ENCODE measurements at regions not wholly inside any gene's neighbourhood (a gene's known extent, or its start where the extent isn't known, plus 50 kb on each side); places are given as distances from the start of the nearest gene placed in this dataset.

GRCh38 chr18:68560128-68560527, 154.8 kb downstream of the TMX3 start:
- TF ChIP-seq, protein P1, sequence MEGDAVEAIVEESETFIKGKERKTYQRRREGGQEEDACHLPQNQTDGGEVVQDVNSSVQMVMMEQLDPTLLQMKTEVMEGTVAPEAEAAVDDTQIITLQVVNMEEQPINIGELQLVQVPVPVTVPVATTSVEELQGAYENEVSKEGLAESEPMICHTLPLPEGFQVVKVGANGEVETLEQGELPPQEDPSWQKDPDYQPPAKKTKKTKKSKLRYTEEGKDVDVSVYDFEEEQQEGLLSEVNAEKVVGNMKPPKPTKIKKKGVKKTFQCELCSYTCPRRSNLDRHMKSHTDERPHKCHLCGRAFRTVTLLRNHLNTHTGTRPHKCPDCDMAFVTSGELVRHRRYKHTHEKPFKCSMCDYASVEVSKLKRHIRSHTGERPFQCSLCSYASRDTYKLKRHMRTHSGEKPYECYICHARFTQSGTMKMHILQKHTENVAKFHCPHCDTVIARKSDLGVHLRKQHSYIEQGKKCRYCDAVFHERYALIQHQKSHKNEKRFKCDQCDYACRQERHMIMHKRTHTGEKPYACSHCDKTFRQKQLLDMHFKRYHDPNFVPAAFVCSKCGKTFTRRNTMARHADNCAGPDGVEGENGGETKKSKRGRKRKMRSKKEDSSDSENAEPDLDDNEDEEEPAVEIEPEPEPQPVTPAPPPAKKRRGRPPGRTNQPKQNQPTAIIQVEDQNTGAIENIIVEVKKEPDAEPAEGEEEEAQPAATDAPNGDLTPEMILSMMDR (IDR thresholded peaks at IDR 0.05) = no peak
- TF ChIP-seq POLR2A (IDR thresholded peaks at IDR 0.05) = no peak
- TF ChIP-seq EP300 (IDR thresholded peaks at IDR 0.05; ENCODE audit: low read depth) = no peak
- no peak for TF ChIP-seq POLR2AphosphoS5 (IDR thresholded peaks at IDR 0.05)
